ENCODE measurements at regions not wholly inside any gene's neighbourhood (a gene's known extent, or its start where the extent isn't known, plus 50 kb on each side); places are given as distances from the start of the nearest gene placed in this dataset.

DNA sequence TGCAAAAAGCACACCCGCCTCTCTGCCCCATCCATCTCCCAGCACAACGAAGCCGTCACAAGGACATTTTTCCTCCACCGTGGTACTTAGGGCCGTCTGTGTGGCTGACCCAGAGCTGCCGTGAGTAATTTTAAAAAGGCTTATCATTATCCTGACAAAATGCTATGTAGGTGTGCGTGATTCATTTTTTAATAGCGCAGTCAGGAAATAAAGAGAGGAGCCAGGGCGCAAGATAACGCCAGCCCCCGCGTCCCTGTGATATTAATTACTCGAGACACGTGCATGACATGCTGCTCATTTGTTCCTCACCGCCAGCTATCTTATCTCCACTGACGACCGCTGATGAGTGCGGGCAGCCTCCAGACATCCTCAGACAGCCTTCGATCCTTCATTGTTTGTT lies 332.7 kb upstream of the PFKP start:
- H4K20me1 ChIP-seq (ENCODE audit: insufficient read depth, low read length), result no peaks in the 10 kb centered on the region
- intact Hi-C loops (cut with micrococcal nuclease; ENCODE audit: unreplicated experiment), result no loop called here
- POLR2A ChIA-PET, result no interaction called here
- no peaks in the 10 kb centered on the region for H3K9me3 ChIP-seq (ENCODE audit: low read length)
- H2AFZ ChIP-seq (ENCODE audit: low read length), result no peak overlapping the region
- H3K4me3 ChIP-seq (ENCODE audit: low read depth, low read length, poor library complexity, severe bottlenecking), result no peak overlapping the region
- CTCF ChIA-PET (ENCODE audit: unreplicated experiment), result no interaction called here
- H3K27ac ChIP-seq (ENCODE audit: low read depth, low read length, poor library complexity, severe bottlenecking), result no peak overlapping the region
- no peaks in the 10 kb centered on the region for H3K36me3 ChIP-seq (ENCODE audit: insufficient read depth, low read length)
- H3K4me2 ChIP-seq (ENCODE audit: low read length), result no peak overlapping the region
- BruUV-seq (replicated peaks), result no TSS peak
- H3K9me2 ChIP-seq (ENCODE audit: insufficient read depth, low read length), result no peaks in the 10 kb centered on the region
- no peak for DNase-seq (ENCODE audit: low spot score)
- no peaks in the 10 kb centered on the region for H3K4me1 ChIP-seq (ENCODE audit: insufficient read depth, low read length, poor library complexity, severe bottlenecking)
- TF ChIP-seq, protein P1, sequence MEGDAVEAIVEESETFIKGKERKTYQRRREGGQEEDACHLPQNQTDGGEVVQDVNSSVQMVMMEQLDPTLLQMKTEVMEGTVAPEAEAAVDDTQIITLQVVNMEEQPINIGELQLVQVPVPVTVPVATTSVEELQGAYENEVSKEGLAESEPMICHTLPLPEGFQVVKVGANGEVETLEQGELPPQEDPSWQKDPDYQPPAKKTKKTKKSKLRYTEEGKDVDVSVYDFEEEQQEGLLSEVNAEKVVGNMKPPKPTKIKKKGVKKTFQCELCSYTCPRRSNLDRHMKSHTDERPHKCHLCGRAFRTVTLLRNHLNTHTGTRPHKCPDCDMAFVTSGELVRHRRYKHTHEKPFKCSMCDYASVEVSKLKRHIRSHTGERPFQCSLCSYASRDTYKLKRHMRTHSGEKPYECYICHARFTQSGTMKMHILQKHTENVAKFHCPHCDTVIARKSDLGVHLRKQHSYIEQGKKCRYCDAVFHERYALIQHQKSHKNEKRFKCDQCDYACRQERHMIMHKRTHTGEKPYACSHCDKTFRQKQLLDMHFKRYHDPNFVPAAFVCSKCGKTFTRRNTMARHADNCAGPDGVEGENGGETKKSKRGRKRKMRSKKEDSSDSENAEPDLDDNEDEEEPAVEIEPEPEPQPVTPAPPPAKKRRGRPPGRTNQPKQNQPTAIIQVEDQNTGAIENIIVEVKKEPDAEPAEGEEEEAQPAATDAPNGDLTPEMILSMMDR (conservative IDR thresholded peaks at IDR 0.05; ENCODE audit: low read length), result no peak
- TF ChIP-seq EZH2phosphoT487 (IDR thresholded peaks at IDR 0.05; ENCODE audit: borderline replicate concordance, low read depth, low read length), result no peak
- H3K79me2 ChIP-seq (ENCODE audit: insufficient read depth, low read depth, low read length), result no peaks in the 10 kb centered on the region

DNA sequence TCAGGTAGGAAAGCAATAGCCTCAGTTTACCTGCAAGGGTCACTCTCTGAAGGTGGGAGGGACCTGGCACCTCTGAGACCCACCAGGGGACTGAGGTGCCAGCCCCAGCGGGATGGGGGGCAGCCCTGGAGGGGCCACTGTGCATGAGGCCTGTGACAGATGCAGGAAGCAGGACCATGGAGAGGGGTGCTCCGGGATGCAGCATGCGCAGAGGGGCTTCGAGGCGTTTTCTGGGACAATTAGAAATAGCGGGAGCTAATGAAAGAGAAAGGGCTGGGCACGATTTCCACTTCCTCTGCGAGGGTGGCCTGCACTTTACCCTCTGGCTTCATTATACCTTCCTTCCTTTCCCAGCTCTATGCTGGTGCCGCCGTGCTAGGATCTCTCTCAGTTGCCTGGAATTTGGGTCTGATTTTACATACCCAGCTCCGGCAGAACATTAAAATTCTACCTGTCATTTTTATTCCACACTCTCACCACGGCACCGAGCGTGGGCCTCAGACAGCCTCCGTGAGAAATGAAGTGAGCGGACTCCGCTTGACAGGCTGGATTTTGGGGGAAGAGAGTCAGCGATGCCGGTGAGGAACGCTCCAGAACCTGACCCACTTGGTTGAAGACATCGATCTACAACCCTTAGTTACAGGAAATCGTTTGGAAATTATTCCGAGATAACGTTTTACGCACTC lies 333.9 kb upstream of the PFKP start:
- H3K4me2 ChIP-seq (ENCODE audit: low read length), result no peak overlapping the region
- H3K79me2 ChIP-seq (ENCODE audit: insufficient read depth, low read depth, low read length), result no peaks in the 10 kb centered on the region
- no peaks in the 10 kb centered on the region for H3K36me3 ChIP-seq (ENCODE audit: insufficient read depth, low read length)
- no peaks in the 10 kb centered on the region for H3K4me1 ChIP-seq (ENCODE audit: insufficient read depth, low read length, poor library complexity, severe bottlenecking)
- no peak overlapping the region for H3K27ac ChIP-seq (ENCODE audit: low read depth, low read length, poor library complexity, severe bottlenecking)
- CTCF ChIA-PET (ENCODE audit: unreplicated experiment), result no interaction called here
- DNase-seq (ENCODE audit: low spot score), result no peak
- no peaks in the 10 kb centered on the region for H3K9me2 ChIP-seq (ENCODE audit: insufficient read depth, low read length)
- no peaks in the 10 kb centered on the region for H3K9me3 ChIP-seq (ENCODE audit: low read length)
- BruUV-seq (replicated peaks), result no TSS peak
- intact Hi-C loops (cut with micrococcal nuclease; ENCODE audit: unreplicated experiment), result no loop called here
- H4K20me1 ChIP-seq (ENCODE audit: insufficient read depth, low read length), result no peaks in the 10 kb centered on the region
- TF ChIP-seq, protein P1 (conservative IDR thresholded peaks at IDR 0.05; ENCODE audit: low read length), result no peak
- no peak for TF ChIP-seq EZH2phosphoT487 (IDR thresholded peaks at IDR 0.05; ENCODE audit: borderline replicate concordance, low read depth, low read length)
- no peak overlapping the region for H2AFZ ChIP-seq (ENCODE audit: low read length)
- no peak overlapping the region for H3K4me3 ChIP-seq (ENCODE audit: low read depth, low read length, poor library complexity, severe bottlenecking)
- POLR2A ChIA-PET, result no interaction called here

DNA sequence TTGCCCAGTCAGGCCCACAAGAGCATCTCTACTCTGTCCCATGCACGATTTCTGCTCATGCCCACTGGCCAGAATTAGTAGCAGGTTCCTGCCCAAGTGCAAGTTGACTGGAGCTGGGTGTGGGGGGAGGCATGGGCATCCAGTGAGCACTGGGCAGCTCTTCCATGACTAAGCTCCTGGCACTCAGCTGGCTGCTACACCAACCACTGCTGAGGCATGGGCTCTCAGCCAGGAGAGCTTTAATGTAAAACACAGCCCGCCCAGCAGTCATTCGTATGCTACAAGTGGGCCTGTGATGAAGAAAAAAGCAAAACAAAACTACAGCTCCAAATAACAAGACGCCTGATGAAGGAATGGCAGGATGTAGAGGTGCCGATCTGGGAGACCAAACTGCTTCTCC lies 335.4 kb upstream of the PFKP start:
- Histone ChIP-seq H2AFZ (ENCODE audit: low read length) (no peak overlapping the region), H3K27ac (ENCODE audit: low read depth, low read length, poor library complexity, severe bottlenecking) (no peak overlapping the region), H3K4me3 (ENCODE audit: low read depth, low read length, poor library complexity, severe bottlenecking) (no peak overlapping the region), H3K36me3 (ENCODE audit: insufficient read depth, low read length) (no peaks in the 10 kb centered on the region), H3K9me3 (ENCODE audit: low read length) (no peaks in the 10 kb centered on the region), H3K79me2 (ENCODE audit: insufficient read depth, low read depth, low read length) (no peaks in the 10 kb centered on the region), H3K9me2 (ENCODE audit: insufficient read depth, low read length) (no peaks in the 10 kb centered on the region), H4K20me1 (ENCODE audit: insufficient read depth, low read length) (no peaks in the 10 kb centered on the region), H3K4me2 (ENCODE audit: low read length) (no peak overlapping the region), H3K4me1 (ENCODE audit: insufficient read depth, low read length, poor library complexity, severe bottlenecking) (no peaks in the 10 kb centered on the region)
- intact Hi-C loops (cut with micrococcal nuclease; ENCODE audit: unreplicated experiment), result no loop called here
- BruUV-seq (replicated peaks), result no TSS peak
- DNase-seq (ENCODE audit: low spot score), result no peak
- TF ChIP-seq, protein P1 (conservative IDR thresholded peaks at IDR 0.05; ENCODE audit: low read length), result no peak
- TF ChIP-seq EZH2phosphoT487 (IDR thresholded peaks at IDR 0.05; ENCODE audit: borderline replicate concordance, low read depth, low read length), result no peak
- POLR2A ChIA-PET, result no interaction called here
- CTCF ChIA-PET (ENCODE audit: unreplicated experiment), result no interaction called here
